HUES48 (cell line): ENCODE measurements at regions not wholly inside any gene's neighbourhood (a gene's known extent, or its start where the extent isn't known, plus 50 kb on each side); places are given as distances from the start of the nearest gene placed in this dataset.

Experiments used
- H3K27ac ChIP-seq: one replicate; pipeline ENCODE4 v1.7.0; 2013; ENCODE audit warnings: low read depth, low read length, inconsistent platforms
- H3K27me3 ChIP-seq: 2 replicates; pipeline ENCODE4 v1.6.1; 2013; ENCODE audit warnings: mild to moderate bottlenecking, low read length; ENCODE audit not compliant: control insufficient read depth, insufficient read depth
- H3K36me3 ChIP-seq: 2 replicates; pipeline ENCODE4 v1.6.1; 2013; ENCODE audit warnings: low read length; ENCODE audit not compliant: control insufficient read depth, insufficient read depth
- H3K4me1 ChIP-seq: 2 replicates; pipeline ENCODE4 v1.6.1; 2013; ENCODE audit warnings: mild to moderate bottlenecking, low read length; ENCODE audit not compliant: control insufficient read depth, insufficient read depth
- H3K4me3 ChIP-seq: 2 replicates; pipeline ENCODE4 v1.5.1; 2013; ENCODE audit warnings: mild to moderate bottlenecking, low read depth, low read length
- H3K9ac ChIP-seq: 2 replicates; pipeline ENCODE4 v1.6.1; 2013; ENCODE audit warnings: mild to moderate bottlenecking, low read depth, low read length, moderate library complexity
- H3K9me3 ChIP-seq: 2 replicates; pipeline ENCODE4 v1.6.1; 2013; ENCODE audit warnings: low read length; ENCODE audit not compliant: control insufficient read depth, insufficient read depth

GRCh38 chr10:53140506-53140905 is 367.9 kb upstream of the MBL2 start:
- H3K9me3 ChIP-seq: no peaks in the 10 kb centered on the region
- no peaks in the 10 kb centered on the region for H3K36me3 ChIP-seq
- H3K4me3 ChIP-seq: no peak overlapping the region
- no peak overlapping the region for H3K9ac ChIP-seq
- no peak overlapping the region for H3K27ac ChIP-seq
- H3K4me1 ChIP-seq: no peaks in the 10 kb centered on the region
- H3K27me3 ChIP-seq: no peaks in the 10 kb centered on the region

- H3K27ac ChIP-seq: no peak overlapping the region
These were observed 363.3 kb upstream of the MBL2 start for GRCh38 chr10:53135897-53136253.

GRCh38 chr10:53135213-53135896 is 362.8 kb upstream of the MBL2 start:
- H3K27ac ChIP-seq: no peak overlapping the region
- no peaks in the 10 kb centered on the region for H3K27me3 ChIP-seq
- H3K4me1 ChIP-seq: no peaks in the 10 kb centered on the region
- no peaks in the 10 kb centered on the region for H3K36me3 ChIP-seq
- no peak overlapping the region for H3K9ac ChIP-seq
- H3K9me3 ChIP-seq: no peaks in the 10 kb centered on the region
- no peak overlapping the region for H3K4me3 ChIP-seq

More at GRCh38 chr10:53135897-53136253, 363.3 kb upstream of the MBL2 start:
- H3K9me3 ChIP-seq: no peaks in the 10 kb centered on the region
- no peak overlapping the region for H3K4me3 ChIP-seq
- H3K27me3 ChIP-seq: no peaks in the 10 kb centered on the region
- H3K4me1 ChIP-seq: no peaks in the 10 kb centered on the region
- H3K9ac ChIP-seq: no peak overlapping the region
- H3K36me3 ChIP-seq: no peaks in the 10 kb centered on the region

GRCh38 chr10:53134050-53134449 is 361.5 kb upstream of the MBL2 start:
- no peaks in the 10 kb centered on the region for H3K36me3 ChIP-seq
- H3K27ac ChIP-seq: no peak overlapping the region
- no peak overlapping the region for H3K9ac ChIP-seq
- no peak overlapping the region for H3K4me3 ChIP-seq
- H3K4me1 ChIP-seq: no peaks in the 10 kb centered on the region
- H3K27me3 ChIP-seq: no peaks in the 10 kb centered on the region
- H3K9me3 ChIP-seq: no peaks in the 10 kb centered on the region

- no peaks in the 10 kb centered on the region for H3K4me1 ChIP-seq
- H3K27me3 ChIP-seq: no peaks in the 10 kb centered on the region
- no peak overlapping the region for H3K9ac ChIP-seq
- no peaks in the 10 kb centered on the region for H3K36me3 ChIP-seq
- H3K9me3 ChIP-seq: no peaks in the 10 kb centered on the region
- H3K4me3 ChIP-seq: no peak overlapping the region
- no peak overlapping the region for H3K27ac ChIP-seq
These were observed 357.8 kb upstream of the MBL2 start for GRCh38 chr10:53130337-53130736.

- Histone ChIP-seq H3K9me3 (no peaks in the 10 kb centered on the region), H3K4me3 (no peak overlapping the region), H3K27ac (no peak overlapping the region), H3K4me1 (no peaks in the 10 kb centered on the region), H3K36me3 (no peaks in the 10 kb centered on the region), H3K9ac (no peak overlapping the region), H3K27me3 (no peaks in the 10 kb centered on the region)
These were observed 355.1 kb upstream of the MBL2 start for GRCh38 chr10:53127686-53128085.

- no peaks in the 10 kb centered on the region for H3K9me3 ChIP-seq
- H3K27me3 ChIP-seq: no peaks in the 10 kb centered on the region
- H3K27ac ChIP-seq: no peak overlapping the region
- no peak overlapping the region for H3K4me3 ChIP-seq
- no peaks in the 10 kb centered on the region for H3K36me3 ChIP-seq
- no peak overlapping the region for H3K9ac ChIP-seq
- no peaks in the 10 kb centered on the region for H3K4me1 ChIP-seq
These were observed 350.7 kb upstream of the MBL2 start for GRCh38 chr10:53123311-53123710.

GRCh38 chr10:53122281-53122680 is 349.7 kb upstream of the MBL2 start:
- Histone ChIP-seq H3K4me3 (no peak overlapping the region), H3K27me3 (no peaks in the 10 kb centered on the region), H3K9ac (no peak overlapping the region), H3K9me3 (no peaks in the 10 kb centered on the region), H3K36me3 (no peaks in the 10 kb centered on the region), H3K4me1 (no peaks in the 10 kb centered on the region), H3K27ac (no peak overlapping the region)

- Histone ChIP-seq H3K4me3 (no peak overlapping the region), H3K27ac (no peak overlapping the region), H3K4me1 (no peaks in the 10 kb centered on the region), H3K9ac (no peak overlapping the region), H3K27me3 (no peaks in the 10 kb centered on the region), H3K36me3 (no peaks in the 10 kb centered on the region), H3K9me3 (peaks cover 9% of the 10 kb centered on the region)
These were observed 343.1 kb upstream of the MBL2 start for GRCh38 chr10:53115660-53116059.

GRCh38 chr10:53111529-53111928 is 338.9 kb upstream of the MBL2 start:
- H3K4me1 ChIP-seq: peaks cover 6% of the 10 kb centered on the region; the same call in 1 of the 2 replicates
- H3K9ac ChIP-seq: no peak overlapping the region
- H3K36me3 ChIP-seq: no peaks in the 10 kb centered on the region
- H3K27me3 ChIP-seq: no peaks in the 10 kb centered on the region
- peaks cover 14% of the 10 kb centered on the region for H3K9me3 ChIP-seq
- no peak overlapping the region for H3K4me3 ChIP-seq
- no peak overlapping the region for H3K27ac ChIP-seq

- H3K27me3 ChIP-seq: no peaks in the 10 kb centered on the region
- H3K9ac ChIP-seq: no peak overlapping the region
- H3K4me3 ChIP-seq: no peak overlapping the region
- H3K9me3 ChIP-seq: peaks cover 12% of the 10 kb centered on the region
- peaks cover 6% of the 10 kb centered on the region; the same call in 1 of the 2 replicates for H3K4me1 ChIP-seq
- no peak overlapping the region for H3K27ac ChIP-seq
- no peaks in the 10 kb centered on the region for H3K36me3 ChIP-seq
These were observed 336.7 kb upstream of the MBL2 start for GRCh38 chr10:53109320-53109719.
